Astrocyte of the cerebellum (primary cell): ENCODE measurements at regions not wholly inside any gene's neighbourhood (a gene's known extent, or its start where the extent isn't known, plus 50 kb on each side); places are given as distances from the start of the nearest gene placed in this dataset.

Experiments used
- DNase-seq: peaks from one replicate; pipeline ENCODE4 v3.0.0-alpha.2; 2011; ENCODE audit warnings: low read depth
- H3K4me3 ChIP-seq: 2 replicates; pipeline ENCODE4 v1.5.1; 2011; ENCODE audit warnings: mild to moderate bottlenecking, low read depth, low read length, moderate library complexity
- in situ Hi-C: cut with HindIII; loops from 2 replicates; pipeline ENCODE4 v1.10.0; 2017; ENCODE audit warnings: low sequenced_read_pairs
- TF ChIP-seq, protein P1 (sequence below): IDR thresholded peaks from 2 replicates; pipeline ENCODE4 v1.5.1; 2012; ENCODE audit warnings: low read length, low read depth, moderate library complexity, mild to moderate bottlenecking; ENCODE audit errors: missing control alignments

DNA sequence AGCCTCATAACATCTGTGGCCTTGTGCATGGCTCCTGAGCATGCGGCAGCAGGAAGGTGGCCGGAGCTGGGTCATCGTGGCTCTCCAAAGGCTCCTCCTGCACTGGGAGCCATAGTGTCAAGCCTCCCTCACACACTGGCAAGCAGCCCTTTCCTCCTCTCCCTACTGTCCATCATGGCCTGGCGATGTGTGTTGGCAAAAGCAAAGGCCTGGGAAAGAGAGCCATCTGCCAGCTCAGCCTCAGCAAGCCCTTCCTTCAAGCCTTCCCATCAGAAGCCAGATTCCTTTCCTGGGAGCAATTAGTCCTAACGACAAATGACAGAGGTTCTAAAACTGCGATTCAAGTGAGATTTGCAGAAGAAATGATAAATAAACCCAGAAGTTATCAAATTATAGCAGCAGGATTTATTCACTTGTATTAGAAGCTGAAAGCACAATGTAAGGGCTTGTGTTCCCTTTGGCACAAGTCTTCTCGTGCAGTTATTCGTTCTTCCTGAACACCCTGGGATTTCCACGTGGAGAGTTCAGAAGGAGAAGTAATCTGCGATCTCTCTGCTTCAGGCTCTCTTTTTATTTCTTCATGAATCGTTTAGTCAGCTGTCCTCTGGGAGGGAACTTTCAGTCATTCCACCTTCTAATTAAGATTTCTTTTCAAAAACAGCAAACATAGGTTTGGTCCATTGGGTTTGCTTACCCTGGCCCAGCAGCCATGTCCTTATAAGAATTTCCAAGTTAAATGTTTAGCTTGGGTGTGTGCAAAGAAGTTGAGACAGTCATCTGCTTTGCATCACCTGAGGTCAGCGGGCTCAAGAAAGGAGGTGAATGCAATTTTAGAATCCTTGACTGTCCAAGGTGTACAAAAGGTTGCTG, 110.3 kb upstream of the TMC3 start:
- in situ Hi-C loops = no loop called here
- no peak for DNase-seq
- H3K4me3 ChIP-seq = no peak overlapping the region
- TF ChIP-seq, protein P1, sequence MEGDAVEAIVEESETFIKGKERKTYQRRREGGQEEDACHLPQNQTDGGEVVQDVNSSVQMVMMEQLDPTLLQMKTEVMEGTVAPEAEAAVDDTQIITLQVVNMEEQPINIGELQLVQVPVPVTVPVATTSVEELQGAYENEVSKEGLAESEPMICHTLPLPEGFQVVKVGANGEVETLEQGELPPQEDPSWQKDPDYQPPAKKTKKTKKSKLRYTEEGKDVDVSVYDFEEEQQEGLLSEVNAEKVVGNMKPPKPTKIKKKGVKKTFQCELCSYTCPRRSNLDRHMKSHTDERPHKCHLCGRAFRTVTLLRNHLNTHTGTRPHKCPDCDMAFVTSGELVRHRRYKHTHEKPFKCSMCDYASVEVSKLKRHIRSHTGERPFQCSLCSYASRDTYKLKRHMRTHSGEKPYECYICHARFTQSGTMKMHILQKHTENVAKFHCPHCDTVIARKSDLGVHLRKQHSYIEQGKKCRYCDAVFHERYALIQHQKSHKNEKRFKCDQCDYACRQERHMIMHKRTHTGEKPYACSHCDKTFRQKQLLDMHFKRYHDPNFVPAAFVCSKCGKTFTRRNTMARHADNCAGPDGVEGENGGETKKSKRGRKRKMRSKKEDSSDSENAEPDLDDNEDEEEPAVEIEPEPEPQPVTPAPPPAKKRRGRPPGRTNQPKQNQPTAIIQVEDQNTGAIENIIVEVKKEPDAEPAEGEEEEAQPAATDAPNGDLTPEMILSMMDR = no peak

DNA sequence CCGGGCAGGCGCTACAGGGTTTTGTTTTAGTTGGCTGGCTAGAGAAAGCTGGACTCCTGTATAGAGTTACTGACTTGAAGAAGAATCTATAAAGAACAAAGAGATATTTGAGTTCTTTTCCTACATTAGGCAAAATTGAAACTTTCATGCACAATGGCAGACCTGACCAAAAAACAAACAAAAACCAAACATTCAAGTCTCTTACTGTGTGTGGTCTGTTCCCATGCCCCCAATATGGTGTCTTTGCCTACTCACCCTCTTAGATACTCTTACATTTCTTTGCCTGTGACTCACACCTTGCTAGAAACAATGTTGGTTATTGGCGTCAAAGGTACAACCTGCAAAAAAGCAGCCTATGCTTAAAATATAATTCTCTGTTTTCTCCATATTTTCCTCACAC, 109.5 kb upstream of the TMC3 start:
- no peak for DNase-seq
- in situ Hi-C loops = no loop called here
- H3K4me3 ChIP-seq = no peak overlapping the region
- TF ChIP-seq, protein P1 = no peak

DNA sequence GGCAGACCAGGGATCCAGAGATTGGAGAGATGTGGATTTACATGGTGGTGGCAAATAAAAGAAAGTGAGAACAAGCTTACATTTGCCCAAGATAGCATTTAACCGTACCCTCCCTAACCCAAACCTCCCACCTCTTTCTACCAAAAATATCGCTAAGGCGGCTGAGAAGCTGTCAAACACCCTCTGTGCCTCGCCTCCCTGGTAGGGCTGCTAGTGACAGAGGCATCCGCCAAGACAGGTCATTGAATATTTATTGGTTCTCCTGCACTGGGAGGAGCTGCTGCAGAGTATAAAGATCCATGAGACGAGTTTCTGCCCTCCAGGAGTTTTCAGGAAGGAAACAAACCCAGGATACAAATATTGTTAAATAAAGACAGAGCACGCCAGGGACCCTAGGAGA, 107.3 kb upstream of the TMC3 start:
- TF ChIP-seq, protein P1 = no peak
- in situ Hi-C loops = no loop called here
- DNase-seq = no peak
- H3K4me3 ChIP-seq = no peak overlapping the region

DNA sequence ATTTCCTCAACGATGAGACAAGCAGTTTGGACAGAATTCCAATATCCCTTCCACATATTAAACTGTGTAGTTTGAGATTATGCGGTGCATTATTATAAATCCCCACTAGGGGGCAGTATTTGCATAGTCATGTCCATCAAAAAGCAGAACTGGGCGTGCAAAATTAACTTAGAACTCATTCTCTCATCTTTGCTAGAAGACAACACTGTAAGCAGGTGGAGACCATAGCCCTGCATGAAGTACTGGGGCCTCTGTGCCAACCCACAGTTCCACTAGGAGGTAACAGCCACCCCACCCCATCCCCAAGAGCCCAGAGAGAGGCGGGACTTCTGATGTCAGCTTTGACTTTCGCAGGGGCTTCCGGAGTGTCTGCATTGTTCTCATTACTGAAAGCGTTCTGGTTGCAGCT, 106.6 kb upstream of the TMC3 start:
- peak; percentile 53 for DNase-seq
- in situ Hi-C loops = no loop called here
- TF ChIP-seq, protein P1 = peak; percentile 68
- H3K4me3 ChIP-seq = no peak overlapping the region

DNA sequence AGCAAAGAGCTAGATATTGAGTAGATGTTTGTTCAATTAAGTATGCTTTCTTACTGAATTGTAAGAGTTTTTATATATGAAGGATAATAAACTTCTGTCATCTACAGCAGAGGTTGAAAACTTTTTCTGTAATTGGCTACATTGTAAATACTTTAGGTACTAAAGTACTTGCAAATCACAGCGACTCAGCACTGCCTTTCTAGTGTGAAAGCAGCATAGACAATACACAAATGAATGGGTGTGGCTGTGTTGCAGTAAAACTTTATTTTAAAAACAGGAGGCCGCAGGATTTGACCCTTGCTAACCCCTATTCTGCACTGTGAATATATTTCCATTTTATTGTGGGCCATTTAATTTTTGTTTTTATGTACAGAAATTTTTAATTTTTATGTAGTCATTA, 104.3 kb upstream of the TMC3 start:
- TF ChIP-seq, protein P1 = no peak
- DNase-seq = no peak
- in situ Hi-C loops = no loop called here
- H3K4me3 ChIP-seq = no peak overlapping the region

DNA sequence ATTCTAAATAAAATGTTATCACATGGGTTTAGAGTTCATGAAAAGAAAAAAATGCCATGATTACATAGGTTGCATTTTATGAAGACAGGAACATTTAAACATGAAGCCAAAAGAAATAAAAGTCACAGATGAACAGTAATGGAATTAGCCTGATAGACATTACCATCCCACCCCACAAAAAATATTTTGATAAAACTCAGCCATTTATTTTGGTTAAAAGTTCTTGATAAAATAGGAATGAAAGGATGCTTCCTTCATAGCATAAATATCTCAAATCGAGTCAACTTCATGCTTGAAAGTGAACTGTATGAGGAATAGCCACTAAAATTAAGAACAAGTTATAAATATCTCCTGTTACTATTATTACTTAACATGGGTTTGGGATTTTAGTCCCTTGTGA, 101.9 kb upstream of the TMC3 start:
- no peak for DNase-seq
- in situ Hi-C loops = no loop called here
- TF ChIP-seq, protein P1 = no peak
- H3K4me3 ChIP-seq = no peak overlapping the region
